Inflammatory macrophage treated with lipopolysaccharide for 1 hour (primary cell): ENCODE measurements at regions not wholly inside any gene's neighbourhood (a gene's known extent, or its start where the extent isn't known, plus 50 kb on each side); places are given as distances from the start of the nearest gene placed in this dataset.
A peak's percentile ranks its signal among the peaks of the same experiment; 100 is the strongest.
"Not testable (repeated sequence)": the region's sequence is repeated elsewhere in the genome, so short reads cannot be mapped to it uniquely, and the experiment has no call there.

ENCODE experiments used
- DNase-seq, 2 donors: peaks; one replicate each; pipeline ENCODE4 v3.0.0-alpha.2; 2020 to 2022

DNA sequence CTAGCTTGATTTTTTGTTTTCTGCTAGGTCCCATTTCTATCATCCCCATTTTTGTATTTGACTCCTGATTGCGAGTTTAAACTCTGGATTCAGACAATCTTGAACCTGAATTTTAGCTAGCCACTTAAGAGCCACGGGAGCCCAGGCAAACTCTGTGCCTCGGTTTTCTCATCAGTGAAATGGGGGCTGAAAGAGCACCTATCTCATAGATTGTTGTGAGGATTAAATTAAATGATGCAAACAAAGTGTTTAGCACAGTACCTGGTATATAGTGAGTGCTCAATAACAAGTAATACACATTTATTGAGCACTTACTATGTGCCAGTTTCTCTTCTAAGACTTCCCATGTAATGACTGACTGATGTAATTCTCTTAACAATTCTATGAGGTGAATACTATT, 158.1 kb upstream of the POU3F1 start:
- no peak for DNase-seq

DNA sequence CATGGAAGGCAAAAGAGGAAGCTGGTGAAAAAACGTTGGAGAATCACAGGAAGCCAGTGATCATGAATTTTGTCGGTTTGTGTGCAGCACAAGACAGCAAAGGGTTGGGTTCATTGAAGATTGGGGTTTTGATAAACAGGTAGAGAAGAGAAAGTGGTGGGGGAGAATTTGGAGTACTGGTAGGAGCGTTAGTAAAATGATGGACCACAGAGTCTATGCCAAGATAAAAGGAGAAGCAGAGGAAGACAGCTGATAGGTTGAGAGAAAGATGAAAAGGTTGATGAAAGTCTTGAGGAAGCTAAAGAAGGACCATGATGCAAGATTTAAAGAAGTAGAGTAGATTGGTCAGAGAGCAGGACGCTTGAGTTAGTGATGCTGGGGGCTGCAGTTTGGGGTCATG, 156.8 kb upstream of the POU3F1 start:
- DNase-seq: no peak

DNA sequence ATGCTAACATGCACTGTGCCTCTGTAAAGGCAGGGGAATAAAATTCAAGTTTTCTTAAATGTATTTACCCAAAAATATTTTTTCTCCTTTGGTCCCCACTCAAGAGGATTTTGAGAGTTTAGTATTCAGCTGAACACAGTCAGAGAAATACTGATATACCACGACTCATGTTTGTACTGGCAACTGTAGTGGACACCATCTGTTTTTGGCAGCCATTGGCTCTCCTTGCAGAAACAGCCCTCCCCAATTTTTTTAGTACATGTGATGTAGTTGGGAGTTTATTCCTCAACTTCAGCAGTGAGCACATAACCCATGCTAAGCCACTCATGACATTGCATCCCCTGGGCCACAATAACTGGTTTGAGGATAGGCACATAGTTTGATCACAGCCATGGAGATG, 154.8 kb upstream of the POU3F1 start:
- no peak for DNase-seq

DNA sequence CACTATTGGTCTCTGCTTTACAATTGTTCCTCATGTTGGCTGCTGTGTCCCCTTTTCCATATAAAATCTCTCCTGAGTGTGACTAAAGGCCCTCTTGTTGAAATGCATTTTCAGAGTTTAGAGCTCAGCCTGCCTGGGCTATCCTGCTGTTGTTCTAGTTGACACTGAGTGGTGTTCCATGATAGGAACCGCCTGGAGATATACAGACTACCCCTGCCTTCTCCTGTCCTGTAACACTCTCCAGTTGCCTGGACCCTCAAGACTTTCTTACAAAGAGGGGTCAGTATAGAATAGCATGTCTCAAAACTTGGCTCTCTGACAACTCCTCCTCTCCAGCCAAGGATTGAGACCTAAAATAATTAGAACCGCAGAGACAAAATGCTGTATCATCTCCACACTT, 152.0 kb upstream of the POU3F1 start:
- DNase-seq: no peak

DNA sequence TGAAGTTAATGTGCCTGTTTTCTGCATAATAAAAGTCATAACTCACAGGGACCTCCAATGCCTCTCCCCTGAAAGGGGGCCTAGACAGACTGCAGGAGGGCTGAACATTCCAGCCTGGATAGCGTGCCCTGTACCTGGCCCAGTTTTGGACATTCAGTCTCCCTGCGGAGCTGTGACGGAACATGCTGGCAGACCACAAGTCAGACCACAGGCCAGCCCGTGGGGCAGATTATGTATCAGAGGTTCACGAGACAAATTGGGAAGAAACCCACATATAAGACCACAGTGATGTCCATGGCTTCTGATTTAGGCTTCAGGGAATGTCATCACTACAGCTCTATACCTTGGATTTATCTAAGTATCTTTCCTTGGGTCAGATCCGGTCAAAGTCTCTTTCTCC, 151.5 kb upstream of the POU3F1 start:
- DNase-seq: no peak

DNA sequence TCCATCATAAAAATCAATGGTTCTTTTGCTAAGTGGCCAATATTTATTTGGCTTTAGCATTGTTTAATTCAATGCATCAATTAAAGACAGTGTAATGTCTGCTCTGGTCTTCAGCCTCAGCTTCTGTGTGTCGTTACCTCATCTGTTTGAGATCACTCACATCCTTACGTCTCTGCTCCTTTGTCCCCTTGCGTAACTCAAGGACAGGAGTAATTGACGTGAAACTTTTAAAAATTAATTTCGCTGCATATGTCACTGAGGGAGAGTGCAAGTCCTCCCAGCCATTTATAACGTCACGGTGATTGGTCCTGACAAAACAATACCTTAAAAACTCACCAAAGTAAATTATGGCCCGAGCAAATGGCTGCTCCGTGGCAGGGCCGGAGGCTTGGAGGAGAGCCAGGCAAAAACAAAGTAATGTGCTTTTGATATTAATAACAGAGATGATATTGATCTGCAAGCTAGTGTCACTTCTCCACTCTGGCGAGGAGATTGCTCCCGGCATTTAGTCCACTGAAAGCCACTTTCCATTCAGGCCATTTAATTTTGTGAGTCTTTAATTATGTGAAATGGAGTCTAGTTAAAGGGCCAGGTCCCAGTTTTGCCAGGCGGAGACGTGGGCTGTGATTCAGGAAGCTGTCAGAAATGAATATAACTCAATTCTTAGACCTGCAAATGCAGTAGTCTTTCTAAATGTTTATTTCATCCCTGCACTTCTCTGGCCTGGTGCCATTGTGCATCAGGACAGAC, 150.9 kb upstream of the POU3F1 start:
- no peak for DNase-seq

DNA sequence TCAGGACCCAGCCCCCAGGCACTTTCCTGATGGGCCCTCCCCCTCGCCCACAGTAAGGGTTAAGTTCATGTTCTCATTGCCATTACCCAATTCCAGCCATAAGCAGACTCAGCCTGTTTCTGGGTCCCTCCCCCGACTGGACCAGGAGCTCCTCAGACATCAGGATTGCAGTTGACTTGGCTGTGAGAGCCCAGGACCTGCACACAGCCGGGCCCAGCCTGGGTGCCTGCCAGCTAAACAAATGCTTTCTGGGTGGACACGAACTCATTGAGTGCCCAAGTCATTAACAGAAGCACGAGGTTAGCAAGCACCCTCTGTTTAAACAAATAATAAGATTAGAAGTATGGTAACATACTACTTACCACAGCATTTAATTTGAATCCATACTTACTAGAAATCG, 147.9 kb upstream of the POU3F1 start:
- no peak for DNase-seq

DNA sequence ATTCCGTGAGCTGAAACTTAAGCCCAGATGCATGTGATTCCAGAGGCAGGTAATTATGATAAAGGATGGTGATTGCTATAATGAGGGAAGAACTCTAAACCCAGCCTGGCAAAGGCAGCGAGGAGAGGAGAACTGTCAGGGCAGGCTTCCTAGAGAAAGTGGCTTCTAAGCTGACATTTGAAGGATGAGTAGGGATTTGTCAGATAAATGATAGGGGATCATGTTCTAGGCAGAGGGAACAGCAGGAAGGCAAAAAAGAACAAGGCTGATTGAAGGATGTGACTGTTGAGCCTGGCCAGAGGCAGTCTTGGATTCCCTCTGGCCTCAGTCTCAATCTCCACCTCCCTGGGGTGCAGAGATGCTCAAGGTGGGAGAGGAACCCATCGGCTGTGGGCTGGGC, 146.4 kb upstream of the POU3F1 start:
- no peak for DNase-seq

DNA sequence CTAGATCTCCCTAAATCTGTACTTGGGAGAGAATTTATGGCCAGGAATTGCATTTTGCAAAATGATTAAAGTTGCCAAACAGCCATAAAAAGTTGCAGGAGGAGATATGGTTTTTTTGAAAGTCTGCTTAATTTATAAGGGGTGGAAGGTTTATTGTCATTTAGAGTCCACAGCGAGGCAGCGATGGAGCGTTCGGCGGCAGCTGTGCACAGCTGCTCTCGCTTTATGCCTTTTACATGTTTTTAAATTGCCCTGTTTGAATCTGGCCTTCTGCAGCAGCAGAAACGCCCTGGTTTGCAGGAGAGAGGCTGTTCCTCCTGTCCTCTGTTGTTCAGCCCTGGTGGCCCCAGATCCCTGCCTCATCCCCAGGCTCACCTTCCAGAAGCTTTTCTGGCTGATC, 144.9 kb upstream of the POU3F1 start:
- DNase-seq: no peak

DNA sequence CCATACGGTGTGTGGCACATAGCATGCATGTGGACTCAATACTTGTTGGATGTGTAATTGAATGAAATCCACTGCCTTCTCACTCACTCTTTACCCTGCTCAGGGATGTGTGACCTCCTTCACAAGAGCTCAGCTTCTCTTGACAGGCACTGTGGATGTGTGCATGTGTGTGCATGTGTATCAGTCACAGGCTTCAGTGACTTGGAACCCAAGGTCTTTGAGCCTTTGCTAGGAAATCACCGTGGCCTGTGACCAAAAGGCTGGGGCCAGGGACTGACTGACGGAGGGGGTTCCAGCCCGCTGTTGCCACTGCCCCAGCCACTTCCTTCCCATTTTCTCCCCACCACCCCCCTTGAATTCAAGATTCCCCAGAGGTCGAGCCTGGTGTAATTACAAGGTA, 144.4 kb upstream of the POU3F1 start:
- DNase-seq: no peak

DNA sequence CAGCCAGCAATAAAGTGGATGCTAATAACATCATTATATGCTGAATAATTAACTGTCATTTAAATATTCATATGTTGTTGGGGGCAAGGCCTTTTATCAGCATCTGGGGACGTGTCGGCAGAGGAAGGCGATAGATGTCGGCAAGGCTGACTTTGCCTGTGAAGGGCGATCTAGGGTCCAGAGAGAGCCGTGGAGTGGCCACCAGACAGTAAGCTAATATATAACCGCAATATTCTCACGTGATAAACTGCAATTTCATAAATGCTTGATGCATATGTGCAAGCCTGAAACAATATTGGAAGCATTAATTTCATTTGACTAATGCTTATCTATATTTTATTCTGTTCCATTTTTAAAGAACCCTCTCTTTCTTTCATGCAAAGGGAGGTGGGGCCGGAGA, 141.0 kb upstream of the POU3F1 start:
- no peak for DNase-seq

DNA sequence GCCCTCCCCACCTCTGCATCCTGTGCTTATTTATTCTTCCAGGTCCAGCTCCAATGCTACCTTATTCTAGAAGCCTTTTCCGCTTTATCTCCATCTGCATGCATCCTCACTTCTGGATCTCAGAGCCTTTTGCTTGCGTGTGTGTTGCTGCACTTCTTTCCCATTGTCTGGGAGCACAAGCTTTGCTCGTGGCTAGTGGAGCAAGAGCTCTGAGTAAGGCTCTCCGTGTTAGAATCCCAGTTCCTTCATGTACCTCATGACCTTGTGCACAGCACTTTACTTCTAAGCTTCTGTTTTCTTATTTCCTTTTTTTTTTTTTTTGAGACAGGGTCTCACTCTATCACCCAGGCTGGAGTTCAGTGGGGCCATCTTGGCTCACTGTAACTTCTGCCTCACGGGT, 140.0 kb upstream of the POU3F1 start:
- peak in 1 of 2 donors; percentile 32 for DNase-seq

DNA sequence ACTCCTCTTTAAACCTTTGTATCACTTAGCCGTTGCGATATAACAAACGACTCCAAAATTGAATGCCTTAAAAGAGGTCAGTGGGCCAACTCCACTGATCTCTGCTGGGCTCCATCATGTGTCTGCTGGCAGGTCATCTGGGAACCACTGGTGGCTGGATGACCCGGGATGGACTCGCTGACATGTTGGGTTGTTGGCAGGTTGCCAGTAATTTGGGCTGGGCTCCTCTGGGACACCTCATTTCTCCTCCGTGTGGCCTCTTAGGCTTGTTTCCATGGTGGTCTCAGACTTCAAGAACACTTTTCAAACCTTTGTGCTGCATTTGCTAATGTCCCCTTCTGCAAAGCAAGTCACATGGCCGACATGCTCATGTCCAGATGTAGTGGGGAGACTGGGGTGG, 139.3 kb upstream of the POU3F1 start:
- no peak for DNase-seq

DNA sequence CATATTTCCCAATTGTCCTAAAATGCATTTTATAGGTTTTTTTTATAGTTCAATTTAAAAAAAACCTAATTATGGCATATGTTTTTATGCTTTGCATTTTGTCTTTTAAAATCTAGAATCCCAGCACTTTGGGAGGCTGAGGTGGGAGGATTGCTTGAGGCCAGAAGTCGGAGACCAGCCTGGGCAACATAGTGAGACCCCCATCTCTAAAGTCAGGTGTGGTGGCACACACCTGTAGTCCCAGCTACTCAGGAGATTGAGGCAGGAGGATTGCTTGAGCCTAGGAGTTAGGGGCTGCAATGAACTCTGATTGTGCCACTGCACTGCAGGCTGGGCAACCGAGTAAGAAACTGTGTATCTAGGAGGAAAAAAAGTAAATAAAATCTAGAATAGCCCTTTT, 137.2 kb upstream of the POU3F1 start:
- DNase-seq: no peak

DNA sequence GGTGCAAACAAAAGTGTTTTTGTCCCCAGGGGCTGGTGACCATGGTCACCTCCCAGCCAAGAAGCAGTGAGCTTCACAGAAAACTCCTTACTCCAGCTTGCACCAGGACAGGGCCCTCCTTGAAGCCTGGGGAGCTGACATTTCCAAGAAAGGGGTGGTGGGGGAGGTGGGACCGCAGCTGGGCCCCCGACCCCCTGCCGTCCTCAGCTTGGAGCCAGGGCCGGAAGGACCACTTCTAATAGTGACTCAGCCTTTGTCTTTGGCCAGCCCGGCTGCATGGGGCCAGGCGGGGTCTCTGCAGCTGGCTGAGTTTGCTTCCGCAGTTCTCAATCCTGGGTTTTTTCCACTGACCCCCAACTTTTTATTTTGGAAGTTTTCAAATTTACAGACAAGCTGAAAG, 136.5 kb upstream of the POU3F1 start:
- DNase-seq: no peak

DNA sequence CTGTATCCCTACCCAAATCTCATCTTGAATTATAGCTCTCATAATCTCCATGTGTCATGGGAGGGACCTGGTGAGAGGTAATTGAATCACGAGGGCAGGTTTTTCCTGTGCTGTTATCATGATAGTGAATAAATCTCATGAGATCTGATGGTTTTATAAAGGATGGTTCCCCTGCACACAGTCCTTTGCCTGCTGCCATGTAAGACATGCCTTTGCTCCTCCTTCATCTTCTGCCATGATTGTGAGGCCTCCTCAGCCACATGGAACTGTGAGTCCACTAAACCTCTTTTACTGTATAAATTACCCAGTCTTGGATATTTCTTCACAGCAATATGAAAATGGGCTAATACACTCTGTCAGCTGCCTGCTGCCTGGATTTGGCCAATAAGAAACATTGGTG, 133.8 kb upstream of the POU3F1 start:
- not testable (repeated sequence) for DNase-seq

DNA sequence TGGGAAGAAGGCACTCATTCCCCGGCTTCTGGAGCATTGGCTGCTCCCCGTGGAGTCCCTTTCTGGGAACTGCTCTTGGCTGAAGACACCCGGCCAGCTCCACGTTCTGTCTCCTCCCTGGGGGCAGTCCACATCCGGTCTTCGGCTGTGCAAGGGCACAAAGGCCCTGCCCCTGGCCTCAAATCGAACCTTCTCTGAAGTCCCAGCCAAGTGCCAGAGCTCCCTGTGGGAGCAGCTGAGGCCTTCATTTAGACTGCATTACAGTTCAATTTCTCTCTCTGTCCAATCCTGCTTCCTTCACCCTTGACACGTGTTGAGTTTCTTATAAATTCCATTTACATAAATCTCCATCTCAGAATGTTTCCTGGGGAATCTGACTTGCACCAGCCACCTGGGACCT, 132.9 kb upstream of the POU3F1 start:
- no peak for DNase-seq

DNA sequence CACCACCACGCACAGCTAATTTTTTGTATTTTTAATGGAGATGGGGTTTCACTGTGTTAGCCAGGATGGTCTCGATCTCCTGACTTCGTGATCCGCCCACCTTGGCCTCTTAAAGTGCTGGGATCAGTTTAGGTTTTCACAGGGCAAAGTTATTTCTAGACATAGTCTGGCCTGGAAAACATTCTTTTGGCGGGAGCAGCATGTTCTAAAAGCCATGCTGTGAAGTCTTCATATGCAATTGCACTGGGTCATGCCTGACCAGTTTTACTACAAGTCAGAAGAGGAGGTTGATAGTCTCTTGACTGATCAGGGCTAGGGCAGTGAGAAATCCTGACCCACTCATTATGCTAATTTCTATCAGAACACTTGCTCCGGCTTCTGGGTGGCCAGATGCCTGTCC, 131.6 kb upstream of the POU3F1 start:
- DNase-seq: no peak

DNA sequence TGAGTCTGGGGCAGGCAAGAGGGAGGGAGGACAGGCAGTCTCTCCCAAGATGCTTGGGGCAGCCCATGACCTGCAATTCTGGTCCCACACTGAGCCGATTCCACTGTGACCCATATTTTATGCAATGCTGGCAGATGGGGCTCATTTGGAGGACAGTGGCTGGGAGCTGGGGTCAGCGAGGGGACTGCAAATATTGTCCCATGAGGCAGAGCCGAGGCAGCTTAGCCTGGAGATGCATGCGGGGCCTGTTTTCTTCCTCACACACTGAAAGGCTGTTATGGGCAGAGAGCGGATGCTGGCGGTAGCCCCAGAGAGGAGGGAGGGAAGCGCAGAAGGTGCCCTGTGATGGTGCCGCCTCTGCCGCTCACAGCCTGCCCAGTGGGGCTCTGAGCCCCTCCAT, 128.5 kb upstream of the POU3F1 start:
- DNase-seq: no peak

DNA sequence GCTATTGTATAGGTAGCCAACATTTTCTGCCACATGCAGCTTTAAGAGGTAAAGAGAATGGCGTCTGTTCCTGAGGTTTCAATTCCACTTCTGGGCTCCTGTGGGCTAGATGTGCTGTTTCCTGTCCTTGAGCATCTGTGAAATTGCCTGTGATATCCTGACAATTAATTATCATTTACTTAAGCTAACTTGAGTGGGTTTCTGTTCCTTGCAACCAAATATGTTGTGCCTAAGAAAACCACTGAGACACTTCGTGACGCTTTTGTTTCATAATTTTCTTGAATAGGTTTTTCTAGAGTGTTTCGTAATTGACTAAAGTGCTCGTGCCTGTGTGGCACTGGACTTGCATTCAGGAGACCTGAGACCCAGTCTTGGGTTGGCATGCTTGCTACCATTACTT, 127.3 kb upstream of the POU3F1 start:
- DNase-seq: peak; percentile 10 to 13

DNA sequence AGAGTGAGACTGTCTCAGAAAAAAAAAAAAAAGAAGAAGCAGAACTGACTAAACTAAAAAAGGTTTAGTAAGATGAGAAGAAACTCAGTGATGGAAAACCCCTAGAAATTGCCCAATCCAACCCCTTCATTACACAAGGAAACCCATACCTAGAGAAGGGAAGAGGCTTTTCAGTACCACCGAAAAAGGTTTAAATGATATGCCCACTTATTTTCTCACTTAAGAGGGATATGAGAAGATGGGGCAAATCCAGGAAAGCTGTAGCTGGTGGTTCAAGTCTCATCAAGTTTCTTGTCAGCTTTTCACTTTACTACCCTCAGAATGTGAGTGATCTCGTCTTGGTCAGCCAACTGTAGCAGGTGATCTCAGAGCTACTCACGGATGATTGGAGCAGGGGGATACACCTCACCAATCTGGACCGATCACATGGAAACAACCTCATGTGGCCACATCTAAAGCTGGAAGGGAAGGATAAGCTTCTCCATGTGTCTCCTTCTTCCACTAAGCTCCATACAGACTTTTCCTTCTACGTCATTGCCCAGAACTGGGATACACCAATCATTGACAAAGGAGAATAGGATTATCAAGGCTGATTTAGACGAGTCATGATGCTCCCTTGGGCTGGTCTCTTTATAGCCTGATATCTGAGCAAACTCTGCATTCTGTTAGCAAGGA, 126.7 kb upstream of the POU3F1 start:
- peak; percentile 78 to 81 for DNase-seq

DNA sequence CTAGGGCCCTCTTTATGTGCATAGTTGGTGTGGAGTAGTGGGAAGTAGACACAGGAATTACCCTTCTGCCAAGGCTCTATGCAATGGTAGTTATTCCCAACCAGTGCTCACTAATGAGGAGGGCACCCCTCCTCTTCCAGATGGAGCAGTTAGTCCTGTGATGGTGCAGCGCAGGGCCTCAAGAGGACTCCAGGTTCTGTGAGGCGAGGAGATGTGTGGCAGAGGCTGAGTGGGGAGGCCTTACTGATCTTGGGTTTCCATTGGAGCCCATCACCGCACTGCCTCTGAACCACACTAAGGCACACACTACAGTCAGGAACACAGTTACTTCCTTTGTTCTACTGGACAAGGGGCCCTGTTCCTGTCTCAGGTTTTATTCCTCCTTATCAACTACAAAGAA, 122.5 kb upstream of the POU3F1 start:
- DNase-seq: no peak

DNA sequence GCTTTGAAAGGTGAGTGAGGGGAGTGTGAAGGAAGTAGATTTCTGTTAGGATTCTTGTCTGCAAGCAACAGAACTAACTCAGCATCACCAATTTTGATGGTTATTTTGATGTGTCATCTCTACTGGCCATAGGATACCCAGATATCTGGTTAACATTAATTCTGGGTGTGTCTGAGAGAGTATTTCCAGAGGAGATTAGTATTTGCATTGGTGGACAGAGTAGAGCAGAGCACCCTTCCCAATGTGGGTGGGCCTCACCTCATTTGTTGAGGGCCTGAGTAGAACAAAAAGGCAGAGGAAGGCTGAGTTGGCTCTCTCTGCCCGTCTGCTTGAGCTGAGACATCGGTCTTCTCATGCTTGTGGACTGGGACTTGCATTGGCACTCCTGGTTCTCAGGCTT, 121.8 kb upstream of the POU3F1 start:
- DNase-seq: no peak

DNA sequence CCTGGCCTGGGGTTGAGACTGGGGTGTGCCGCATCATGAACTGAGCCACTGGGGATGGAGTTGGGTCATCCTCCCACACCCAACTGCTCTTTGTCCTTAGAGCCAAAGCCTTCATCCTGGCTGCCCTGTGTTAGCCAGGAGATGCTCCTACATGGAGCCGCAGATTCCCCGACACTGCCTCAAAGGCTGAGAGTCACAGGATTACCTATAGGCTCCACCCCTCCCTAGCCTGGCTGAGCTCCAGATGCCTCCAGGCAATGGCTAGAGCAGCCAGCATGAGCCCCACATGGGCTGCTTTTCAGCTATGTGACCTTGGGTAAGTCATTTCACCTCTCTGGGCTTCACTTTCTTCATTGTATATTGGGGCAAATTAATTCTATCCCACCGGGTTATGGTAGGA, 119.9 kb upstream of the POU3F1 start:
- DNase-seq: no peak
